NB4 (cell line): ENCODE measurements at regions not wholly inside any gene's neighbourhood (a gene's known extent, or its start where the extent isn't known, plus 50 kb on each side); places are given as distances from the start of the nearest gene placed in this dataset.
A peak's percentile ranks its signal among the peaks of the same experiment; 100 is the strongest.

ENCODE experiments used
- DNase-seq: peaks from one replicate; pipeline ENCODE4 v3.0.0; 2010; ENCODE audit warnings: low read depth
- H3K4me3 ChIP-seq: one replicate; pipeline ENCODE4 v1.5.1; 2011; ENCODE audit warnings: mild to moderate bottlenecking, low read depth, low read length, moderate library complexity
- MYC ChIP-seq: IDR thresholded peaks from 2 replicates; pipeline ENCODE4 v1.6.1; 2011; ENCODE audit warnings: low read depth, low read length
- POLR2A ChIP-seq: IDR thresholded peaks from 2 replicates; pipeline ENCODE4 v1.6.1; 2011; ENCODE audit warnings: mild to moderate bottlenecking; ENCODE audit not compliant: insufficient read length; ENCODE audit errors: extremely low read depth
- TF ChIP-seq, protein P1 (sequence below): IDR thresholded peaks from one replicate; pipeline ENCODE4 v1.5.1; 2012; ENCODE audit warnings: low read depth, low read length
- TF ChIP-seq, protein P2 (sequence below): IDR thresholded peaks from 2 replicates; pipeline ENCODE4 v1.6.1; 2011; ENCODE audit warnings: low read depth, low read length

DNA sequence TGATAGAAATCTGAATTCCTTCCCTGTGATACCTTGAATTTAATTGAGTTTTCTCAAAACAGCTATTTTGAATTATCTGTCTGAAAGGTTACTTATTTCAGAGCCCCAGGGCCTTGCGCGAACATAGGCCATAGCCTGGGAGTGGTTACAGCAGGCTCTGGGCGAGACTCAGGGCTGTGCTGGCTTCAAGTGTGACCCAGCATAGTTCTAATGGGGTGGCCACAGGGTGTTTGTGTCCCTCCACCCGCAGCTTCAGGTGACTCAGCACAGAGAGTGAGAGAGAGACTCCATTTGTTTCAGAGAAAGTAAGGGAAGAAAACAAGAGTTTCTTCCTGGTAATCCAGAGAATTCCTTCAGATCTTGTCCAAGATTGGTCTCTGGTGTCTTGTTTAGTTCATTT is 137.9 kb upstream of the POU3F3 start:
- no peak for DNase-seq
- H3K4me3 ChIP-seq: no peak overlapping the region
- no peak for TF ChIP-seq POLR2A
- TF ChIP-seq MYC: no peak
- TF ChIP-seq, protein P1, sequence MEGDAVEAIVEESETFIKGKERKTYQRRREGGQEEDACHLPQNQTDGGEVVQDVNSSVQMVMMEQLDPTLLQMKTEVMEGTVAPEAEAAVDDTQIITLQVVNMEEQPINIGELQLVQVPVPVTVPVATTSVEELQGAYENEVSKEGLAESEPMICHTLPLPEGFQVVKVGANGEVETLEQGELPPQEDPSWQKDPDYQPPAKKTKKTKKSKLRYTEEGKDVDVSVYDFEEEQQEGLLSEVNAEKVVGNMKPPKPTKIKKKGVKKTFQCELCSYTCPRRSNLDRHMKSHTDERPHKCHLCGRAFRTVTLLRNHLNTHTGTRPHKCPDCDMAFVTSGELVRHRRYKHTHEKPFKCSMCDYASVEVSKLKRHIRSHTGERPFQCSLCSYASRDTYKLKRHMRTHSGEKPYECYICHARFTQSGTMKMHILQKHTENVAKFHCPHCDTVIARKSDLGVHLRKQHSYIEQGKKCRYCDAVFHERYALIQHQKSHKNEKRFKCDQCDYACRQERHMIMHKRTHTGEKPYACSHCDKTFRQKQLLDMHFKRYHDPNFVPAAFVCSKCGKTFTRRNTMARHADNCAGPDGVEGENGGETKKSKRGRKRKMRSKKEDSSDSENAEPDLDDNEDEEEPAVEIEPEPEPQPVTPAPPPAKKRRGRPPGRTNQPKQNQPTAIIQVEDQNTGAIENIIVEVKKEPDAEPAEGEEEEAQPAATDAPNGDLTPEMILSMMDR: no peak
- TF ChIP-seq, protein P2, sequence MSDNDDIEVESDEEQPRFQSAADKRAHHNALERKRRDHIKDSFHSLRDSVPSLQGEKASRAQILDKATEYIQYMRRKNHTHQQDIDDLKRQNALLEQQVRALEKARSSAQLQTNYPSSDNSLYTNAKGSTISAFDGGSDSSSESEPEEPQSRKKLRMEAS: no peak

DNA sequence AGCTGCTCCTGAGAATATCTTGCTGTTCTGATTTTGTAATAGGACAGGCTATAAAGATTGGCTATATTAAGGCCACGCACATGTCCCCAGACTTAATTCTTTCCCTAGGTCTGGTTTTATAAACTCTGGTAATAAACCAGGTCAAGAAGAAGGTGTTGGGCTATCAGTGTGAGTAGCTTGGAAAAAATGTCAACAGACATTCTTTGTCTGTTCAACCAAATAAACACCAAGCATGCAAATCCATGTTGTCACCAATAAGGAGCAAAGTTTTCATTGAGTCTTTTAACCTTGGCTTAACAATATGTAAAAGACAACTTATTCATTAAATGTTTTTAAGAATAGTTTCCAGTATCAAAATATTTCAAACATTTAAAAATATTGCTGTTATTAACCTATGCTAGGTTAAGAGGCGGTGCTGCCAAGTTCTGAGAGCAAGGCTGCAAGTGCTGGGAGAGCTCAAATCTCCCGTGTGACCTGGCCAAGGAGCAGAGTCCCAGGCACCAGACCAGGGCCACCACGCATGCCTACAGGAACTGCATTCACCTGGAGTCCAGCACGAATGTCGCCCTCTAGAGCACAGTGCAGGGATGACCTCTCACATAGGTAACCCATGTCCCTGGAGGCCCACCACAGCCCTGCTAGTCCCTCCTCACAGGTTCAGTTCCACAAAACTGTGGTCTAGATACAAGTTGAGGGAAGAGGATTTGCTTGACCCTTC is 120.5 kb upstream of the POU3F3 start:
- no peak for TF ChIP-seq MYC
- TF ChIP-seq, protein P2: no peak
- no peak for TF ChIP-seq POLR2A
- TF ChIP-seq, protein P1: peak; percentile 61
- H3K4me3 ChIP-seq: no peak overlapping the region
- peak; percentile 42 for DNase-seq

DNA sequence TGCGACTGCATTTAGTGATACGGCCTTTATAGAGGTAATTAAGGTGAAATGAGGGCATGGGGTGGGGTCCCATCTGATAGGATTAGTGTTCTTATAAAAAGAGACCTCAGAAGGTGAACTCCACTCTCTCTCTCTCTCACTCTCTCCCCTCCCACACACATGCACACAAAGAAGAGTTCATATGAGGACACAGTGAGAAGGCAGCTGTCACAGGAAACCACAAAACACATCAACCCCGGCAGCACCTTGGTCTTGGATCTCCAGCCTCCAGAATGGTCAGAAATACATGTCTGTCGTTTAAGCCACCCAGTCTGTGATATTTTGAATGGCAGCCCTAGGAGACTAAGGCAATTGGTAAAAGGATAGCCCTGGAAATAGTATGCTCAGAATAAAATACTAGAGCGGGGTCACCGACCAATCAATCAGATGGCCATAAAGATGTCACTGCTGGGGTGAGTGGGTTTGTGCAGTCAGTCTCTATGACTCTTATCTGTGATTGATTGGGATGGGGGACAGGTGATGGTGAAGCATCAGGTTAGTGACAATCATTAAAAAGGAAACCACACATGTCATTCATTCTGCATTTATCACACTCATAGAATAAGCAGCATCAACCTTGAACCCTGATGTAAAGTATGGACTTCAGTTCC is 118.9 kb upstream of the POU3F3 start:
- TF ChIP-seq MYC: no peak
- TF ChIP-seq, protein P2: no peak
- TF ChIP-seq, protein P1: no peak
- no peak for TF ChIP-seq POLR2A
- H3K4me3 ChIP-seq: no peak overlapping the region
- peak; percentile 71 for DNase-seq

DNA sequence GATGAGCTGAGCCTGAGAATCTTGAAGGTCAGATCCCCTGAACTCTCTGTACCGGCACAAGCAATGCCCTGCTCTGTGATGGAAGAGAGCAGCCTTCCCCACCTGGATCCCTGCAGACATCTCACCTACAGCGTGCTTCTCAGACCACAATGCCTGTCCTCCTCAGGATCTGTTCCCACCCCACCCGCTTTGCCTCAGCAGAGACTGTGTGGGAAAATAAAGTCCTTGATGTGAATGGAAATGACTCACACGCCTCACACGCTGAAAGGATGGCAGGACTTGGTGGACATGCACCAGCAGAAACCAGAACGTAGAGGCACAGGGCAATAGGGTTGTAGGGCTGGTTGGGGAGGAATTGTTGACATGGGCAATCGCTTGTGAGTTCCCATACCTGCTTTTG is 117.9 kb upstream of the POU3F3 start:
- DNase-seq: no peak
- no peak for TF ChIP-seq POLR2A
- no peak for TF ChIP-seq MYC
- no peak overlapping the region for H3K4me3 ChIP-seq

DNA sequence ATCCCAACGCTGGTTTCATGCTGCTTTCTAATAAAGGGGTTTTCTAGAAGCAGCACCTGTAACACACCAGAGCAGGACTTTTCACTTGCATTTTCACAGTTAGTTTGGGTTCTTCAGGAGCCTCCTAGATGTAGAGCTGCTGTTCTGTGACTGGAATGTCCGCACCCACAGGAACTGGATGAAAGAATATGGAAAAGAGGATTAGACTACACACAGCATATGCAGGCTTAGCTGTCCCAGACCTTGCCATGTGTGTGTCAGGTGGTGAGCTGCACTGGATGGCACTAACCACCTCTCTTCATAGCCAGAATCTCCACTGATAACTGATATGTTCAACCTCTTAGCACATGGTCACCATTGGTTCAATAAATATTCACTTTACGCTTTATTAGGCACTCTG is 112.1 kb upstream of the POU3F3 start:
- TF ChIP-seq, protein P2: no peak
- TF ChIP-seq, protein P1: no peak
- TF ChIP-seq MYC (no peak), POLR2A (no peak)
- H3K4me3 ChIP-seq: no peak overlapping the region
- DNase-seq: no peak

DNA sequence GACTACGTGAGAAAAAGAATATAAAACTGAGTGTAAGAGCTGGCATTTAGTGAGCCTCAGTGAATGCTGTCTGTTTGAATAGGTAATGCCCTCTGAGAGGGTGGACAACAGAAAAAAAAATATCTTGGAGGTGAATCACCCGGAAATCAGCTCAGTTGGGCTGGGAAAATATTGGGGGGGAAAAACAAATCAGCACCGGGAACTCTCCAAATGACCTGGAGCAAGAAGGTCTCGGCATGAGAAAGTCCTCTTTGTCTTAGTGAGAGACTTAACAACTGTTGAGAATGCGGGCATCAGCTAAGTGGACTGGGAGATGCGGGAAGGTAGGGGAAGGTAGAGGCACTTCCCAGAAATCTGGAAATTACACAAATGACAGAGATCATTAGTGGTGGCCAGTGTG is 109.4 kb upstream of the POU3F3 start:
- DNase-seq: no peak
- TF ChIP-seq, protein P2: no peak
- no peak for TF ChIP-seq MYC
- TF ChIP-seq, protein P1: no peak
- H3K4me3 ChIP-seq: no peak overlapping the region
